ENCODE measurements at regions not wholly inside any gene's neighbourhood (a gene's known extent, or its start where the extent isn't known, plus 50 kb on each side); places are given as distances from the start of the nearest gene placed in this dataset.
"Not testable (repeated sequence)": the region's sequence is repeated elsewhere in the genome, so short reads cannot be mapped to it uniquely, and the experiment has no call there.

GRCh38 chr1:121531747-121532146 lies 347.0 kb downstream of the SRGAP2C start:
- not testable (repeated sequence) for H3K4me3 ChIP-seq (ENCODE audit: low read depth, low read length); H3K9me3 Mint-ChIP-seq; ATAC-seq (ENCODE audit: low read depth in 2 of 2); H3K36me3 Mint-ChIP-seq; DNase-seq; H3K36me3 ChIP-seq (ENCODE audit: control insufficient read depth, insufficient read depth, low read length); H3K27ac Mint-ChIP-seq; H3K27me3 Mint-ChIP-seq; H3K4me3 Mint-ChIP-seq; H3K9me3 ChIP-seq (ENCODE audit: control insufficient read depth in 2 of 2, low read length in 2 of 2); H3K27ac ChIP-seq (ENCODE audit: insufficient read depth, low read length, poor library complexity, severe bottlenecking); H3K27me3 ChIP-seq (ENCODE audit: control insufficient read depth, insufficient read depth, low read length); H3K4me1 ChIP-seq (ENCODE audit: control insufficient read depth, insufficient read depth, low read length, poor library complexity, severe bottlenecking)
- peaks cover 0 to 20% (median 10%) of the 10 kb centered on the region in 4 donors for H3K4me1 Mint-ChIP-seq

GRCh38 chr1:121538148-121538547 lies 353.4 kb downstream of the SRGAP2C start:
- not testable (repeated sequence) for H3K36me3 ChIP-seq (ENCODE audit: control insufficient read depth, insufficient read depth, low read length); H3K9me3 Mint-ChIP-seq; H3K4me3 ChIP-seq (ENCODE audit: low read depth, low read length); H3K27ac ChIP-seq (ENCODE audit: insufficient read depth, low read length, poor library complexity, severe bottlenecking); ATAC-seq (ENCODE audit: low read depth in 2 of 2); DNase-seq; H3K27me3 Mint-ChIP-seq; H3K27me3 ChIP-seq (ENCODE audit: control insufficient read depth, insufficient read depth, low read length); H3K27ac Mint-ChIP-seq; H3K4me1 ChIP-seq (ENCODE audit: control insufficient read depth, insufficient read depth, low read length, poor library complexity, severe bottlenecking); H3K36me3 Mint-ChIP-seq; H3K9me3 ChIP-seq (ENCODE audit: control insufficient read depth in 2 of 2, low read length in 2 of 2)
- Mint-ChIP-seq H3K4me3 (peak overlapping the region in 1 of 4 donors; percentile 16), H3K4me1 (peaks cover 0 to 10% (median 3%) of the 10 kb centered on the region in 4 donors)

- no peak overlapping the region for H3K4me3 Mint-ChIP-seq
These were observed 354.3 kb downstream of the SRGAP2C start for GRCh38 chr1:121538943-121539575.

GRCh38 chr1:121543988-121544387 lies 359.2 kb downstream of the SRGAP2C start:
- ATAC-seq (ENCODE audit: low read depth in 2 of 2); H3K27me3 Mint-ChIP-seq: not testable (repeated sequence)
- peaks cover 11 to 25% (median 19%) of the 10 kb centered on the region in 4 donors for H3K4me1 Mint-ChIP-seq

More at GRCh38 chr1:121538943-121539575, 354.3 kb downstream of the SRGAP2C start:
- H3K27me3 Mint-ChIP-seq = no peaks in the 10 kb centered on the region
- no peaks in the 10 kb centered on the region for H3K36me3 ChIP-seq (ENCODE audit: control insufficient read depth, insufficient read depth, low read length)
- no peaks in the 10 kb centered on the region for H3K36me3 Mint-ChIP-seq
- ATAC-seq (ENCODE audit: low read depth in 2 of 2) = no peak
- no peak overlapping the region for H3K4me3 ChIP-seq (ENCODE audit: low read depth, low read length)
- H3K27ac ChIP-seq (ENCODE audit: insufficient read depth, low read length, poor library complexity, severe bottlenecking) = no peak overlapping the region
- no peaks in the 10 kb centered on the region for H3K27me3 ChIP-seq (ENCODE audit: control insufficient read depth, insufficient read depth, low read length)
- no peaks in the 10 kb centered on the region for H3K9me3 ChIP-seq (ENCODE audit: control insufficient read depth in 2 of 2, low read length in 2 of 2)
- peak overlapping the region in 1 of 3 donors; percentile 51 for H3K27ac Mint-ChIP-seq
- no peak for DNase-seq
- H3K4me1 ChIP-seq (ENCODE audit: control insufficient read depth, insufficient read depth, low read length, poor library complexity, severe bottlenecking) = no peaks in the 10 kb centered on the region
- H3K4me1 Mint-ChIP-seq = peaks cover 0 to 10% (median 3%) of the 10 kb centered on the region in 4 donors
- H3K9me3 Mint-ChIP-seq = peaks cover 0 to 2% (median 0%) of the 10 kb centered on the region in 7 donors

GRCh38 chr1:121544500-121544899 lies 359.7 kb downstream of the SRGAP2C start:
- Mint-ChIP-seq H3K36me3 (peaks cover 6% of the 10 kb centered on the region), H3K4me3 (no peak overlapping the region), H3K27me3 (no peaks in the 10 kb centered on the region), H3K27ac (peak overlapping the region in 1 of 3 donors; percentile 28), H3K9me3 (peaks cover 0 to 2% (median 0%) of the 10 kb centered on the region in 7 donors), H3K4me1 (peaks cover 11 to 24% (median 20%) of the 10 kb centered on the region in 4 donors)
- H3K9me3 ChIP-seq (ENCODE audit: control insufficient read depth in 2 of 2, low read length in 2 of 2) = no peaks in the 10 kb centered on the region
- no peaks in the 10 kb centered on the region for H3K36me3 ChIP-seq (ENCODE audit: control insufficient read depth, insufficient read depth, low read length)
- ATAC-seq (ENCODE audit: low read depth in 2 of 2) = no peak
- no peak for DNase-seq
- H3K4me3 ChIP-seq (ENCODE audit: low read depth, low read length) = no peak overlapping the region
- H3K27ac ChIP-seq (ENCODE audit: insufficient read depth, low read length, poor library complexity, severe bottlenecking) = no peak overlapping the region
- H3K4me1 ChIP-seq (ENCODE audit: control insufficient read depth, insufficient read depth, low read length, poor library complexity, severe bottlenecking) = peaks cover 4% of the 10 kb centered on the region
- no peaks in the 10 kb centered on the region for H3K27me3 ChIP-seq (ENCODE audit: control insufficient read depth, insufficient read depth, low read length)

More at GRCh38 chr1:121543988-121544387, 359.2 kb downstream of the SRGAP2C start:
- H3K9me3 ChIP-seq (ENCODE audit: control insufficient read depth in 2 of 2, low read length in 2 of 2); H3K4me3 ChIP-seq (ENCODE audit: low read depth, low read length); H3K4me1 ChIP-seq (ENCODE audit: control insufficient read depth, insufficient read depth, low read length, poor library complexity, severe bottlenecking); H3K36me3 Mint-ChIP-seq; H3K27ac Mint-ChIP-seq; H3K36me3 ChIP-seq (ENCODE audit: control insufficient read depth, insufficient read depth, low read length); H3K27me3 ChIP-seq (ENCODE audit: control insufficient read depth, insufficient read depth, low read length); H3K4me3 Mint-ChIP-seq; DNase-seq; H3K9me3 Mint-ChIP-seq; H3K27ac ChIP-seq (ENCODE audit: insufficient read depth, low read length, poor library complexity, severe bottlenecking): not testable (repeated sequence)

- not testable (repeated sequence) for H3K36me3 ChIP-seq (ENCODE audit: control insufficient read depth, insufficient read depth, low read length); H3K9me3 ChIP-seq (ENCODE audit: control insufficient read depth in 2 of 2, low read length in 2 of 2); H3K9me3 Mint-ChIP-seq; H3K27me3 Mint-ChIP-seq; H3K4me3 Mint-ChIP-seq; DNase-seq; H3K27ac ChIP-seq (ENCODE audit: insufficient read depth, low read length, poor library complexity, severe bottlenecking); H3K36me3 Mint-ChIP-seq; H3K27me3 ChIP-seq (ENCODE audit: control insufficient read depth, insufficient read depth, low read length); H3K4me3 ChIP-seq (ENCODE audit: low read depth, low read length); ATAC-seq (ENCODE audit: low read depth in 2 of 2); H3K4me1 ChIP-seq (ENCODE audit: control insufficient read depth, insufficient read depth, low read length, poor library complexity, severe bottlenecking)
- H3K4me1 Mint-ChIP-seq = peaks cover 15 to 32% (median 28%) of the 10 kb centered on the region in 4 donors
- peak overlapping the region in 1 of 3 donors; percentile 58 for H3K27ac Mint-ChIP-seq
These were observed 361.1 kb downstream of the SRGAP2C start for GRCh38 chr1:121545899-121546298.

GRCh38 chr1:121546830-121547591 lies 362.2 kb downstream of the SRGAP2C start:
- Mint-ChIP-seq H3K9me3 (peaks cover 0 to 2% (median 0%) of the 10 kb centered on the region in 7 donors), H3K27me3 (no peaks in the 10 kb centered on the region), H3K27ac (peak overlapping the region in 2 of 3 donors; percentile 0 to 71), H3K4me1 (peaks cover 26 to 42% (median 37%) of the 10 kb centered on the region in 4 donors), H3K36me3 (peaks cover 6% of the 10 kb centered on the region), H3K4me3 (no peak overlapping the region)
- Histone ChIP-seq H3K27ac (ENCODE audit: insufficient read depth, low read length, poor library complexity, severe bottlenecking) (no peak overlapping the region), H3K4me3 (ENCODE audit: low read depth, low read length) (no peak overlapping the region), H3K27me3 (ENCODE audit: control insufficient read depth, insufficient read depth, low read length) (no peaks in the 10 kb centered on the region), H3K36me3 (ENCODE audit: control insufficient read depth, insufficient read depth, low read length) (no peaks in the 10 kb centered on the region), H3K4me1 (ENCODE audit: control insufficient read depth, insufficient read depth, low read length, poor library complexity, severe bottlenecking) (peaks cover 21% of the 10 kb centered on the region), H3K9me3 (ENCODE audit: control insufficient read depth in 2 of 2, low read length in 2 of 2) (no peaks in the 10 kb centered on the region)
- peak in 1 of 3 donors; percentile 14 for DNase-seq
- peak in 1 of 2 donors; percentile 26 for ATAC-seq (ENCODE audit: low read depth in 2 of 2)

Measured in CD4-positive, CD25-positive, alpha-beta regulatory T cell (primary cell).